SIG-M5 (cell line): ENCODE measurements at regions not wholly inside any gene's neighbourhood (a gene's known extent, or its start where the extent isn't known, plus 50 kb on each side); places are given as distances from the start of the nearest gene placed in this dataset.

ENCODE experiments used
- DNase-seq: peaks from one replicate; lab custom pipeline; 2025; lab: John Stamatoyannopoulos, UW

DNA sequence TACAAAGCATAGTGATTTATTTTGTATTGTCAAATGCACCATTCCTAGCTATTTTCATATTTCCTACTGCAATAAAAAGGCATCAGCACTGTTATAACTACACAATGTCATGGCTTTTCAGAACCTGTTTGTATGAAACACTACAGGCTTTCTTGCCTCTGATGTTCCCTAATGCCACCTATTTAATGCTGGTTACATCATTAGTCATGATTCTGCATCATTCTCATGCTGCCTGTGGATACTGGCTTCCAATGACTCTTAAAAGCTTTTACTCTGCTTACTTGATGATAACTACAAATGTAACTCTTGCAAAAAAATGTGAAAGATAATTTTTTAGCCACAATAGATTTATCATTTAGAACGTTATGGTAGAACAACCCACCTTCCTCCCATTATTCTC lies 529.4 kb downstream of the HTR7 start:
- no peak for DNase-seq

DNA sequence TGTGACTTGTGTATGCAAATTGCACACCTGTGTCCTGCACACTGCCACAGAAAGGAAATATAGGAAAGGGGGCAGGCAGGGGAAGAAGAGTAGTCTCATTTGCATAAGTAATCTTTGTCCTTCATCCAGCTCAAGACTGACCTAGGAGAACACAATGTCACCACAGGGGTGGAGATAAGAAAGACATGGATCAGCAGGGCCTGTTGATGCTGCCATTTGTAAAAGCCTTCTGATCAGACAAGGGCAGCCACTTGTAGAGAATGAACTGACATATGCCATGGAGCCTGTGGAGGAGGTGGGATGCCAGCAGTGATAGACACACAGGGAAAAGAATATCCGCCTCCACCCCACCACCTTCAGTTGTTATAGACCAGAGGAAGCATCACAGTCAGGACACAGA lies 528.9 kb downstream of the HTR7 start:
- DNase-seq, result no peak

DNA sequence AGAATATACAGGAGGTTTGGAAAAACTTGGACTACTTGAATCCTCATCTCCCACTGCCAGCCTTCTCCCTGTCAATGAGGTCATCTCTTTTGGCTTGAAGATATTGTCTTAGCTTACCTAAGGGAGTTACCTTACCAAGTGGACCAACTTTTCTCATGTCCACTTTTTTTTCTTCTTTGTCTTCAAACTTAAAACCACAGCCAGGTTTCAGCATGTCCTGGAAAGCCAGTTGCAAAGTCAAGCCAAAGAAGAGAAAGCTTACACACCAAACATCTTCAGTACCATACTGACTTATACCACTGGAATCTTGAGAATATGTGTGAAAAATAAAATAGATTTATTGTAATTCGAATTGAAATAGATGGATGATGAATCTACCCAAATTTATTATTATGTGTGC lies 520.5 kb downstream of the HTR7 start:
- DNase-seq, result no peak

DNA sequence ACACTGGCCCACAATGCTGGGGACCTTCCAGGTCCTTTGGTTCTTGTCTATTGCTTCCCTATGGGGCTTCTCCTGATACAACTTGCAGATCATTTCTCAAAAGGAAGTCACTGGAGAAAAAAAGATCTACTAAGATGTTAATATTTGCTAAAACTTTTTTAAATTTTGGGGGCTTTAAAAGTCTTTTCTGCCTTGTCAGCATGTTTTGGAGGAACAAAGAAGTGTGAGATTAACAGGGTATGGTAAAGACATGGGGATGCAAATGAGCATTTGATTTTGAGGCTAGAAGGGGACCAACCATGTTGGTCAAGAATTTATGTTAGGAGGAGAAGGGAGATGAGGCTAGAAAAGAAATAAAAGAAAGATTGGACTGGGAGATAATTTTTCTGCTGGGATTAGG lies 515.4 kb downstream of the HTR7 start:
- DNase-seq, result no peak

DNA sequence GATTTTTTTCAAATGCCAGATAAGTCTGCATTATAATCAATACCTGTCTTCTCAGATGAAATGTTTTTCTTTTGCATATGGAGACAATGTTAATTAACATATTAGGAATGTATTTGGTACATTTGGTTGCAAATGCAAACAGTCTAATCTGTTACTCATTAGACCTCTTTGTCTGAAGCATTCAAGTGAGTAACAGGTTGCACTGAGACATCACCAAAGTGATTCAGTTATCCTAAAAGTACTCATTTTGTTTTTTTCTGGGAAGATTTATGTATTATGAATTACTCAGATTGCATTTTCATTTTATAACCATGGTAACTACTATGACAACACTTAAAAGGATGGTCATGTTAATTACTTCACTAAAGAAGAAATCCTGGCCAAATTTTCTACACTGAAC lies 513.6 kb downstream of the HTR7 start:
- no peak for DNase-seq

DNA sequence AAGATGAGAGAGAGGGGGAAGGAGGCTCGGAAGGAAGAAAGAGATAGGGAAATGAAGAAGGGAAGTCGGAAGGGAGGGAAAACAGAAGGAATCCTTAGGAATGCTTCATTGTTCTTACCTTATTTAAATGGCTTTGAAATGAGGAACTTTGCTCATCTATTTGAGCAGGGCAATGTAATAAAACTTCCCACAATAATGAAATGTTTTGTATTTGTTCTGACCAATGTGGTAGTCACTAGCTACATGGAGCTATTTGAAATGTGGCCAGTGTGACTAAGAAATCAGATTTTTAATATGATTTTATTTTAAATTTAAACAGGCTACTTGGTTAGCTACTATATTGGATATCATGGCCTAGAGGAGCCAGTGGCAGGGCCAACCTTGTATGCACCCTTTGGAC lies 510.6 kb downstream of the HTR7 start:
- DNase-seq, result no peak

DNA sequence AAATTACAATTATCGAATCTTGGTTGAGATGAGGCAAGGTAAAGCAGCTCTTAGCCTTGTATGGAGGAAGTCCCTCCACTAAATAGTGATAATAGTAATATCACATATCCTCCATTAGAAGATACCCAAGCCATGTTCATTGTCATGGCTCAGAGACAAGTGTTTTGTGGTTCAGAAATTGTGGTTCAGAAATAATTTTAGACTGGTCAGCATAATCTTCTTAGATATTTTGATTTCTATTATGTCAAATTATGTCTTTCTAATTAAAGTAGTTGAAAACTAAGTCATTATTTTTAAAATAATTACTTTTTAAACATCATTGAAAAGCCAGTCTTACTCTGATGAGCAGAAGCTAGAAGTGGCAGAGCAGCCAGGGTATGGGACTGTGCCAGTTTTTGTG lies 507.7 kb downstream of the HTR7 start:
- no peak for DNase-seq

DNA sequence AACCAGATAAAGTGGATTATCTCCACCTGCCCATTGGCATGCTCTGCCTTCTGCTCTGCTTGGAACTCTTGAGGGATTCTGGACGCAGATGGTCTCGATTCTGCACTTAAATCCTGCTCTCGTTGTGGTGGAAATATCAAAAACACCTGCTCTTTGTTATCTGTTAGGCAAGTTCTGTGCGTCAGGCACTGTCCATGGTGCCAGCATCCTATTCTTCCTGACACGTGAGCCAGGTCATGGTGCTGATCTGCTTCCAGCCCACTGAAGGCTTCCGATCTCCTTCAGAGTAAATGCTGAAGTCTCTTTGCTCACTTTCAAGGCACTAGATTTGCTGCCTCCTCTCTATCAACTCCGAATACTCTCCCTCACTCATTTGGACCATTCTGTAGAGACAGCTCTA lies 505.6 kb downstream of the HTR7 start:
- no peak for DNase-seq

DNA sequence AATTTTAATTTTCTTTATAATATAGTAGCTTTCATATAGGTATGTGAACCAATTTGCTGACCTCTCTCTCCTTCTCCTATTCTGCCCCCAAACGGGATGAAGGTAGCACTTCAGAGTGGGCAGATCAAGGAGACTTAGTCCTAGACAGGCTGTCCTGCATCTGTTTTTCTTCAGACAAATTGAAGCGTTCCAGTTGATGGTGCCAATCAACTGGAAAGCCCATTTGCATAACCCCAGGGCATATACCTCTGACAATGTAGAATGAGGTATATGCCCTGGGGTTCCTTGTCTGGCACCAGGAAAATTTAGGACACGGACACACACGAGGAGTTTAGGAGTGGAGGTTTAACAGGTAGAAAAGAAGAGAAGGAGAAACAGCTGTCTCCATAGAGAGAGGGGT lies 502.9 kb downstream of the HTR7 start:
- no peak for DNase-seq

DNA sequence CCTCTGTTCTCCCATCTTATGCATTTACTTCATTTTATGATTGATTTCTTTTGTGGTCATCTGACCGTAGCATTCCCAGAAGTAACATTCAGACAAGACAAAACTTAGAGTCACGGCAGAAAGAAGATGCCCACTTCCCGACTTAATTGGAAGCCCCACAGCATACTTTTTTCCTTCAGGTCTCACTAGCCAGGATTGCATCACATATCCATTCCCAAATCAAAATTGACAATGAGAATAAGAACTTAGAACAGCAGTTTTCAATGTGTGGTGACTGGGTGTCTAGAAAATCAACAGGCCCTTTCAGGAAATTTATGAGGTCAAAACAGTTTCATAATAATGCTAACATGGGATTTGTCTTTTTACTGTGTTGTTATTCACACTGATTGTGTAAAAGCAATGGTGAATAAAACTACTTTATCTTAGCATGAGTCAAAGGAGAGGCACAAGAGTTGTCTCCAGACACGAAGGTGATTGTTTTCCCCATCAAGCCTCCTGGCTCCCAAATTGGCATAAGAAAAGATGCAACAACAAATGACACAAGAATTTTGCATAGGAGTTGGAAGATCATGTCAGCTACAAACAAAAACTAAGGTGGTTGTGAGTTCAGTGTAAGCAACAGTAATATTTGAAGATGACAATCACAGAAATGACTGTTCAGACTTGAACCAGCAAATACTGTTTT lies 493.9 kb downstream of the HTR7 start:
- no peak for DNase-seq

DNA sequence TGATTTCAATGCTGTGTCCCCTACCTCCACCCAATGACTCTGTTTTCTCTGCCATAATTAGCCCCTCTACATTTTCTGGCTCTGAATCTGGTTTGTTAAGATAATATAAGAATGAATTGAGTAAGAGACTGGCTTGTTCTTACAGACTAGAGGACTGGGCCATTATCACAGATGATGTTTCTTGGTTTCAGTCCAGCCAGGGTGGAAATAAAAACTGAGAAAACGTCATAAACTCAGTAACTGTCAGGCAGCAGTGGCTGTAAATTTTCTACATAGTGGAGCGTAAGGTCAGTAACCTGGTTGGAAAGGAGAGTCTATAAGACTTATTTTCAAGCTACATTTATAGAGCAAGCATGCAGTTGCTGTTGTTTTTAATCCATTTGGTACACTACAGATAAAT lies 485.4 kb downstream of the HTR7 start:
- DNase-seq, result no peak

DNA sequence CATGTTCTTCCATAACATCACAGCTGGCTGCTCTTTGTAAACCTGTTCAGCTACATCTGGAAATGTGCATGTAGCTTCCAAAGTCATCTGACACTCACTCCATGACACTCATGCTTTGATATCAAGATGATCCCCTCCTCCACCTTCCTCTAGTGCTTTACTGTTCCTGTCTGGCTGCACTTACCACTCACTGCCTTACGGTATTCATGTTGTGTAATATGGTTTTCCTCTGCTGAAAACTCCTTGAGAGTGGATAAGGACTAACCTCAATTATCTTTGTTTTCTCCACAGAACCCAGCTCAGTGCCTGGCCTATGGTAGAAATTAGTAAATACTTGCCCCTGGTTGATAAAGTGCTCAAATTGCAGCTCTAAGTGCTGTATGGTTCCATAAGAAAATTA lies 483.9 kb downstream of the HTR7 start:
- DNase-seq, result no peak

DNA sequence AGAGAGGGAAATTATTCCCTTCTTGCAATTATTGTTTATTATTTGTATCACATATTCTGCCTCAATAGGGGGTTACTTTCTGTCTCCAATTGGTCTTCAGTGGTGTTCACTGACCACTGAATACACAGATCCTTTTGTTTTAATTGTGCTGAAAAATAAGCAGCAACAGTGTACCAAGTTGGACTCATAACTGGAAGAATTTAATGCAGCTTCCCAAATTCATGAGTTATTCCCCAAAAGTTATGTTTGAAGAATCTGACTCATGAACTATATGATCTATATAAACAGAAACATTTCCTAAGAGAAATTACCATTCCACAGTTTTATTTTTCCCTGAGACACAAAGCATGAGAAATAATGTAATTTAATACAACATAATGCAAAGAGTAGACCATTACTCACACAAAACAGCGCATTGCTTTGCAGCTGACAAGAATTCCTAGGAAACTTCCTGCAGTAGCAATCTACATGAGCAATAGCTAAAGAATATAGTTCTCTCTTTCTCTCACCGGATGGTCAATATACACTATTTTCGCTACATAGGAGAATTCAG lies 479.2 kb downstream of the HTR7 start:
- no peak for DNase-seq

DNA sequence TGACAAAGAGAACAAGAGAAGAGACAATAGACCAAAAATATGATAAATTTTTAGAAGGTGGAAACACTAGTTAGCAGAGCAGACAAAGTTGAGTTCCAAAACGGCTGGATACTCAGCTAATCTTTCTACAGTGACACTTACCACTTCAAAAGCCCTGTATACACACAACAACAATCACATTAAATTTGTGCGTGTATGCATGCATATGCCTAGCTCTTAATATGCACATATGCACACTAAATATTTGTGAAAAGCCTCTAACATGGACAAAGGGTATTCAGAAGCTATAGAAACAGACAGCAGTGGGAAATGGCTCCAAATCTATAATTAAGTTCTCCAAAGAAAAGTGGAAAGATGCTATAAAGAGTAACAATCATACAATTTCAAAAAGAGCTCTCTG lies 476.4 kb downstream of the HTR7 start:
- no peak for DNase-seq

DNA sequence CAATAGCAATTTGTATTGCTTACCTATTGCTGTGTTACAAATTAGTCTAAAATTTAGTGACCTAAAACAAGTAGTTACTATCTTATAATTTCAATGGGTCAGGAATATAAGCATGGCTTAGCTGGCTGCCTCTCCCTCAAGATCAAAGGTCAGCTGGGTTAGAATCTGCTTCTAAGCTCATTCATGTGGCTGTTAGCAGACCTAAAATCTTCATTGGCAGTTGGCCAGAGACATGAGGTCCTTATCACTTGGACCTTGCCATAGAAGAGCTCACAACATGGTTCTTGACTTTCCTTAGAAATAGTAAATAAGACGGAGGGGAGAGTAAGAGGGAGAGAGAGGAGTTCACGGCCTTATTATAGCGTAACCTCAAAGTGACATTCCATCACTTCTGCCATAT lies 468.0 kb downstream of the HTR7 start:
- DNase-seq, result no peak

DNA sequence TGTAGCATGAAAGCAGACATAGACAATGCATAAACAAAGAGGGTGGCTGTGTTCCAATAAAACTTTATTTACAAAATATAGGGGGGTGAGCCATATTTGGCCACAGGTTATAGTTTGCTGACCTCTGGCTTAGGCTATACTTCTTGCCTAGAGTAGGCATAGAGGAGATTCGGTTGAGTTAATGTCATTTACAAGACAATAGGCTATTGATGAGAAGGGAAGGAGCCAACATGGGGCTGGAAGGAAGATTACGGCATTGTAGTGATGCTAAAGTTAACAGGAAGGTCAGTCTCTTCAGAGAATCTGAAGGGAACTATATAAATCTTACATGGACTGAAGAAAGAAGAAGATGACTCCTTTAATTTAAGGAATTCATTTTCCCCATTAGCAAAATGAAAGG lies 463.5 kb downstream of the HTR7 start:
- no peak for DNase-seq

DNA sequence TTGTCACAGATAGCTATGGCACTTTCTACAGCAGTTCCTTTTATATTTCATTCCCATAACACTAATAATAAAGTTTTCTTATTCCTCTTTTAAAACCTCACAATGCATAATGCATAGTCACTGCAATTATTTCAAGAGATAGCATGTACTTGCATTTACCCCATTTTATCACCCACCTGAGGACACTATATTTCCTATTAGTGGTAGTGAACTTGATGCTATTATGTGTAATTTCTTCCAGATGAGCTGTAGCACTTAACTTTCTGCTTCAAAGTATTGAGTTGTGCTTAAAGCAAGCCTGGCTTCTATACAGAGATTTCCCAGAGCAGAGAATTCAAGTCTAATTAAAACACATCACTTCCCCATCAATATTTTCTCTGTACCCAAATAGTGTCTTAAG lies 461.1 kb downstream of the HTR7 start:
- DNase-seq, result no peak

DNA sequence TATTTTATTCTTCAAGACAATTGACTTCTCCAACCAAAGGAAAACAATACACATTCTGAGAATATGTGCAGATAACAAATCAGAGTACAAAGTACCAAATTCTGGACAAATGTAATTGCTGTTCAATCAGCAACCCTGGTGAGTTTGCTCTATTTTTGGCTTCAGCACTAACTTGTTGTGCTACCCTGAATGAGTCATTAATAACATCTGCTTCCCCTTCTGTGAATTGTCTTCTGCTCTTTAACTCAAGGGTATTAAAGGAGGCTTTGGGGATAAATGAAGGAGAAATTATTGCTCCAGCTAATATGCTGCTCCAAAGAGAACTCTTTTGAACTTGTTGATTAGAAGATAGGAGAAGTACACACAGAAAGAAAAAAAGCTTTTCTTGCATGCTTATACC lies 459.3 kb downstream of the HTR7 start:
- no peak for DNase-seq

DNA sequence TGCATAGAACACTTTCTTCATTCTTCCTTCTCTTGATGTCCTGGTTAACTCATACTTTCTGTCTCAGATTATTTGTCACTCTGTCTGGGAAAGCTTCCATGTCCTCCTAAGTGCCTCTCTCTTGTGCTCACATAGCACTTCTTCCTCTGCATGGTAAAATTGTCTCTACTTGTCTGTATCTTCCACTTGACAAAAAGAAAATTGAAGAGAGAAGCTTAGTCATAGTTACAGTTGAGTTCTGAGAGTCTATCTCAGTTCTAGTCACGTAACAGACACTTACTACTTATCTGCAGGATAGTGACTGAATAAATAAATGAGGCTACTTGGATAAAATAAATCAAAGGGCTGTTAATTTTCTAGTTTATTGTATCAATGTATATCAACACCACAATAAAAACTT lies 458.1 kb downstream of the HTR7 start:
- no peak for DNase-seq

DNA sequence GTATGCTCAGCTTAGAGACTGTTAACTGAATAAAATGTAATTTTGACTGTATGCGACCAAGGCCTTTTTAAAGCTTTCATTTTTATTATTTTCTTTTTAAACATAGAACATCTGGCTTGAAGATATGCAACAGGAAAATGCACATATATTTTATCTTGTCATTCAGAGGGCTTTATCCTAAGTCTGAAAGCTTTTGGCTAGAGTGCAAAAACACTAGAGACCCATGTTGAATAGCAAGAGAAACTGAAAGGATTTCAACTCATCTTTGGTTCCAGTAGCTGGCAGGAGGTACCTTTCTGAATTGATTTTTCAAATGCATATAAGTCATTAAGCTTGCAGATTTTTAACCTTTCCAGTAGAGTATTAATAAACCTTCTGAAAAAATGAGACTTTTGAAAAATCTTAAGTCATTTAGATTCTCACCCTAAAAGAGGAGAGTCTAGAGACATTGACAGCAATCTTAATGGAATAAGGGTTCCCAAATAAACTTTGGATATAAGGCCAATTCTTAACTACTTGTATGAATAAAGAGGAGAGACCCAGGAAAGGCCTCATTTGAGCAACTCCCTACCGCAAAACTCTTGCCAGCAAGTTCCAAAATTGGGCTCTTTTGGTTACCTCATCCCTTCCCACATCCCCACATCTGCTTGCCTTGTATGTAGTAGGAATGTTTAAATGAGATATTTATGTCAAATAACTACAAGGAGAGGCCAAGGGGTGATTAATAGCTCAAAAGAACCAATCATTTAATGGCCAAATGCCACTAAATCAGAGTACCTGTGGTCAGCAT lies 454.4 kb downstream of the HTR7 start:
- no peak for DNase-seq

DNA sequence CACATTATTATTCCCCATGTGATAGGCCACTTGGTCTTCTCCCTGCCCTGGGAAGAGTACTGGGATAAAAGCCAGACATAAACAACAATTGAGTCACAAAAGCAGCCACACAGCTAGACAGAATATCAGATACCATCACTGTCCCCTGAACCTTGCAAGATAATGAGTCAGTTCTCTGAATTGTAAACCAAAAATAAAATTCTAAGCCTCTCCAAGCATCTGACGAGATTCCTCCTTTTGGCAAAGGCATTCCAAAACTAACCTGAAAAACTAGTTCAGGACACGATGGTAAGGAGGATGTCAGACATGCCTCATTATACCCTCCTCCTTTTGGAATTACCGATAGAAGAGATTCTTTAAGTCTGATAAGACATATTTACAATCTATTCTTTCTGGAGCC lies 450.7 kb downstream of the HTR7 start:
- DNase-seq, result no peak

DNA sequence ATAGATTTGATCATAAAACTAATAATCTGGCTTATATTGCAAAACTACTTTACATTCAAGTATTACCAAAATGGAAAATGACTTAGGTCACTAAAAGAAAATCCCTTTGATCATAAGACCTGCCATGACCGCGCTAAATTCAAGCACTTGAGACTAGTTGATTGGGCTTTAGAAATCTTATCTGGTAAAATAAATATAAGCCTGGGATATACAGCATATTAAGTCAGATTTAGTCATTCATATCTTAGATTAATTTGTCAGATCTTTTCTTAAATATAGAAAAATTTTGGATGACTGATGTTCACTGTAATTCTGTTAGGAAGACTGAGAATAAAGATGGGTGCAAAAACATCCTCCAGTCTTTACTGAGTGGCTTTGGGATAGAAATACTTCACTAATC lies 450.0 kb downstream of the HTR7 start:
- DNase-seq, result no peak

DNA sequence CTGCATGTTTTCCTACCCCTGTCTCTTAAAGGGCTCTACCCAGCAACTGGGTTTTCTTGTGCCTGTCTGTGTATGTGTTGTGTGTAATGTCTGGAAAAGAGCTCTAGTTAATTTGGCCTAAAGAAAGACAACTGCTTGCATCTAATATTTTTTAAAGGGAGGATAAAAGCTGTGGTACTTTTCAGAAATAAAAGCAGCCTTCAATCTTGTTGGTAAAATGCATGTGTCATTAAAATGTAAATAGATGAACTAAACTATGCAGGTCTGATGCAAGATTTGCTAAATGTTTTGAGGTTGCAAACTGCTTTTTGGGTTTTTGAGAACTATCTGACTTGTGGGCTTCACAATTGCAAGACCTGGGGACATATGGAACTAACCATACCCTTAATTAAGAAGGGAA lies 445.3 kb downstream of the HTR7 start:
- no peak for DNase-seq

DNA sequence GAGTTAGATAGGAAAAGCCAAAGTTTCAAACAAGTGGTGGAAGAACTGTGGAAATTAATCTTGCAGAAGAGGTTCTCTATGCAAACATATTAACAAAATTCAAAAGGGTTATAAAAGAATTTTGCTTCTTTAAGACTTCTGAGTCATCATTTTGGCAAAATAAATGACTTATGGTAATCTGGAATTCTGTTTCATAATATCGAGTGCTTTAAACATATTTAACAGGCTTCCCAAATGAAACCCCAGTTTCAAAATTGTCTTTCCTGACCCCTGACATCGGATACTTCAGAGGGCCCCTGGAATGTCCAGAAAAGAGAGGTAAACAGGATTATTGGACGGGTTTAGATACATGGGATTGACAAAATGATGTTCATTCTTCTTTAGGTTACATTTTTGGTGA lies 444.6 kb downstream of the HTR7 start:
- DNase-seq, result no peak
